SK-N-SH (cell line): ENCODE measurements at regions not wholly inside any gene's neighbourhood (a gene's known extent, or its start where the extent isn't known, plus 50 kb on each side); places are given as distances from the start of the nearest gene placed in this dataset.
A peak's percentile ranks its signal among the peaks of the same experiment; 100 is the strongest.

ENCODE experiments used
- CTCF ChIA-PET: fragments of 300-600, 350-600 bp; formaldehyde crosslinking; extraction: SDS; loops from one replicate; lab custom pipeline; 2021; lab: Yijun Ruan, JAX
- POLR2A ChIA-PET: fragments of 350-600 bp; sonication (Branson Sonifier 250); formaldehyde crosslinking; extraction: SDS; loops from one replicate; lab custom pipeline; 2020; ENCODE audit warnings: antibody characterized with exemption, inconsistent platforms; lab: Yijun Ruan, JAX
- DNase-seq: peaks from one replicate; pipeline ENCODE4 v3.0.0; 2012
- H2AFZ ChIP-seq: fragments of 200-600 bp; sonication (generic); 2 replicates; pipeline ENCODE4 v1.8.1; 2016; ENCODE audit warnings: antibody characterized with exemption, mild to moderate bottlenecking, low read depth
- H3F3A ChIP-seq: fragments of 200-600 bp; sonication (generic); replicated peaks from 2 replicates; pipeline ENCODE3; 2016; ENCODE audit warnings: antibody characterized with exemption, mild to moderate bottlenecking; ENCODE audit not compliant: insufficient read depth
- H3K27ac ChIP-seq, 2 experiments: fragments of 200-500 bp in 1 of 2; fragments of 200-600 bp in 1 of 2; sonication (Bioruptor generic) in 1 of 2; sonication (generic), shearing (Covaris generic) in 1 of 2; 2 replicates each; pipeline versions ENCODE4 v1.5.1 to v1.6.1; 2014 to 2016; ENCODE audit warnings: low read depth in 2 of 2, inconsistent platforms in 1 of 2, low read length in 1 of 2, mild to moderate bottlenecking in 1 of 2, mixed read lengths in 1 of 2
- H3K27me3 ChIP-seq: fragments of 200-600 bp; sonication (generic), shearing (Covaris generic); 2 replicates; pipeline ENCODE4 v1.6.1; 2016; ENCODE audit warnings: mixed run types; ENCODE audit not compliant: insufficient read depth
- H3K36me3 ChIP-seq, 2 experiments: fragments of 200-500 bp in 1 of 2; fragments of 200-600 bp in 1 of 2; sonication (Bioruptor generic) in 1 of 2; sonication (generic) in 1 of 2; replicated peaks in 1 of 2; 2 replicates each; pipeline versions ENCODE3 to v1.5.1; 2014 to 2016; ENCODE audit warnings: low read length in 1 of 2, mild to moderate bottlenecking in 1 of 2; ENCODE audit not compliant: insufficient read depth in 2 of 2, control insufficient read depth in 1 of 2
- H3K4me1 ChIP-seq, 2 experiments: fragments of 200-500 bp in 1 of 2; fragments of 200-600 bp in 1 of 2; sonication (Bioruptor generic) in 1 of 2; sonication (generic), shearing (Covaris generic) in 1 of 2; 2 replicates each; pipeline versions ENCODE4 v1.5.1 to v1.6.1; 2014 to 2016; ENCODE audit warnings: low read depth in 1 of 2, low read length in 1 of 2, mixed run types in 1 of 2; ENCODE audit not compliant: insufficient read depth in 2 of 2, control insufficient read depth in 1 of 2
- H3K4me2 ChIP-seq: fragments of 200-600 bp; sonication (generic), shearing (Covaris generic); 2 replicates; pipeline ENCODE4 v1.6.1; 2017; ENCODE audit warnings: mixed run types
- H3K4me3 ChIP-seq, 2 experiments: fragments of 200-500 bp in 1 of 2; fragments of 200-600 bp in 1 of 2; sonication (Bioruptor generic) in 1 of 2; sonication (generic), shearing (Covaris generic) in 1 of 2; 2 replicates each; pipeline versions ENCODE4 v1.5.1 to v1.8.1; 2014 to 2016; ENCODE audit warnings: low read depth in 2 of 2, inconsistent platforms in 1 of 2, low read length in 1 of 2, mild to moderate bottlenecking in 1 of 2, mixed read lengths in 1 of 2, moderate library complexity in 1 of 2
- H3K79me2 ChIP-seq: fragments of 200-600 bp; sonication (generic); 2 replicates; pipeline ENCODE4 v1.8.1; 2017; ENCODE audit warnings: mild to moderate bottlenecking; ENCODE audit not compliant: insufficient read depth
- H3K9ac ChIP-seq: fragments of 200-600 bp; sonication (generic); 2 replicates; pipeline ENCODE4 v1.6.1; 2017; ENCODE audit warnings: mixed run types
- H3K9me2 ChIP-seq: fragments of 200-600 bp; sonication (generic); 2 replicates; pipeline ENCODE4 v1.6.1; 2017; ENCODE audit warnings: mixed run types
- H3K9me3 ChIP-seq: fragments of 200-600 bp; sonication (generic); 2 replicates; pipeline ENCODE4 v1.6.1; 2017; ENCODE audit warnings: mixed run types, mild to moderate bottlenecking, moderate library complexity
- H4K20me1 ChIP-seq: fragments of 200-600 bp; sonication (generic); 2 replicates; pipeline ENCODE4 v1.6.1; 2017; ENCODE audit warnings: mild to moderate bottlenecking, mixed run types; ENCODE audit not compliant: insufficient read depth
- CHD2 ChIP-seq: fragments of 150-350 bp; IDR thresholded peaks from 2 replicates; pipeline ENCODE4 v1.6.1; 2018; ENCODE audit warnings: low read length; ENCODE audit not compliant: partially characterized antibody
- CTCF ChIP-seq: fragments of 200-600 bp; sonication (generic); IDR thresholded peaks from 2 replicates; pipeline ENCODE4 v1.6.1; 2017; ENCODE audit warnings: antibody characterized with exemption, mild to moderate bottlenecking, moderate library complexity
- ELF1 ChIP-seq: IDR thresholded peaks from 2 replicates; pipeline ENCODE4 v1.4.0; 2012
- EZH2phosphoT487 ChIP-seq: fragments of 200-600 bp; sonication (generic); IDR thresholded peaks from 2 replicates; pipeline ENCODE4 v1.6.1; 2017; ENCODE audit warnings: low read depth, mixed run types, mild to moderate bottlenecking, antibody characterized with exemption, moderate library complexity, borderline replicate concordance
- FOXJ3 ChIP-seq: sonication (generic); formaldehyde crosslinking; IDR thresholded peaks from 2 replicates; pipeline ENCODE4 v1.5.1; 2020; ENCODE audit warnings: mild to moderate bottlenecking, missing genetic modification reagents
- FOXM1 ChIP-seq: IDR thresholded peaks from 2 replicates; pipeline ENCODE4 v1.4.0; 2012; ENCODE audit warnings: low read depth, mild to moderate bottlenecking
- GABPA ChIP-seq: IDR thresholded peaks from 2 replicates; pipeline ENCODE4 v1.4.0; 2012; ENCODE audit warnings: low read depth, mild to moderate bottlenecking
- GATA2 ChIP-seq: sonication (generic); formaldehyde crosslinking; IDR thresholded peaks from 2 replicates; pipeline ENCODE4 v1.5.0; 2020; ENCODE audit warnings: mild to moderate bottlenecking, missing genetic modification reagents
- MEF2A ChIP-seq: IDR thresholded peaks from 2 replicates; pipeline ENCODE4 v1.4.0; 2012; ENCODE audit warnings: low read depth, borderline replicate concordance
- MXI1 ChIP-seq: IDR thresholded peaks from 2 replicates; pipeline ENCODE4 v1.6.1; 2012; ENCODE audit warnings: mild to moderate bottlenecking, low read depth, low read length, improper control_type of control experiment
- NFIC ChIP-seq: IDR thresholded peaks from 2 replicates; pipeline ENCODE4 v1.4.0; 2012; ENCODE audit warnings: borderline replicate concordance
- NRF1 ChIP-seq: IDR thresholded peaks from 2 replicates; pipeline ENCODE4 v1.6.1; 2012; ENCODE audit warnings: low read depth, mild to moderate bottlenecking, low read length
- POLR2AphosphoS5 ChIP-seq: IDR thresholded peaks from 2 replicates; pipeline ENCODE4 v1.6.1; 2012; ENCODE audit warnings: low read depth, low read length
- RAD21 ChIP-seq: IDR thresholded peaks from 2 replicates; pipeline ENCODE4 v1.6.1; 2012; ENCODE audit warnings: mild to moderate bottlenecking, low read length
- RCOR1 ChIP-seq: fragments of 150-350 bp; IDR thresholded peaks from 2 replicates; pipeline ENCODE4 v1.6.1; 2017; ENCODE audit warnings: antibody characterized with exemption, low read length
- RFX5 ChIP-seq: IDR thresholded peaks from 2 replicates; pipeline ENCODE4 v1.6.1; 2012; ENCODE audit warnings: mild to moderate bottlenecking, improper control_type of control experiment, low read length
- RXRA ChIP-seq: IDR thresholded peaks from 2 replicates; pipeline ENCODE4 v1.4.0; 2012; ENCODE audit warnings: low read depth, mild to moderate bottlenecking, borderline replicate concordance
- SIN3A ChIP-seq: IDR thresholded peaks from 2 replicates; pipeline ENCODE4 v1.6.1; 2012; ENCODE audit warnings: low read depth, mild to moderate bottlenecking, low read length, moderate library complexity, borderline replicate concordance
- SMC3 ChIP-seq: IDR thresholded peaks from 2 replicates; pipeline ENCODE4 v1.6.1; 2012; ENCODE audit warnings: low read depth, low read length, improper control_type of control experiment
- TAF1 ChIP-seq: IDR thresholded peaks from 2 replicates; pipeline ENCODE4 v1.6.1; 2012; ENCODE audit warnings: low read depth, mild to moderate bottlenecking, low read length, moderate library complexity, borderline replicate concordance
- TCF12 ChIP-seq: IDR thresholded peaks from 2 replicates; pipeline ENCODE4 v1.4.0; 2012
- TEAD4 ChIP-seq: IDR thresholded peaks from 2 replicates; pipeline ENCODE4 v1.4.0; 2012; ENCODE audit warnings: mild to moderate bottlenecking, borderline replicate concordance; ENCODE audit not compliant: insufficient read depth
- YY1 ChIP-seq: IDR thresholded peaks from 2 replicates; pipeline ENCODE4 v1.4.0; 2012; ENCODE audit warnings: low read depth, mild to moderate bottlenecking
- WGBS: methylation state at CpG from one replicate; pipeline ENCODE4 v1.1.6; 2017; ENCODE audit warnings: low lambda C conversion rate; 5-methylcytosine and 5-hydroxymethylcytosine counted together
- TF ChIP-seq, protein P1 (sequence below): IDR thresholded peaks from 2 replicates; pipeline ENCODE4 v1.4.0; 2012; ENCODE audit warnings: low read depth, borderline replicate concordance
- TF ChIP-seq, protein P2 (sequence below): IDR thresholded peaks from 2 replicates; pipeline ENCODE4 v1.4.0; 2012; ENCODE audit warnings: low read depth, borderline replicate concordance
- TF ChIP-seq, protein P3 (sequence below): IDR thresholded peaks from 2 replicates; pipeline ENCODE4; 2012
- TF ChIP-seq, protein P4 (sequence below): fragments of 150-350 bp; IDR thresholded peaks from 2 replicates; pipeline ENCODE4 v1.6.1; 2016; ENCODE audit warnings: mild to moderate bottlenecking, low read depth, low read length

DNA sequence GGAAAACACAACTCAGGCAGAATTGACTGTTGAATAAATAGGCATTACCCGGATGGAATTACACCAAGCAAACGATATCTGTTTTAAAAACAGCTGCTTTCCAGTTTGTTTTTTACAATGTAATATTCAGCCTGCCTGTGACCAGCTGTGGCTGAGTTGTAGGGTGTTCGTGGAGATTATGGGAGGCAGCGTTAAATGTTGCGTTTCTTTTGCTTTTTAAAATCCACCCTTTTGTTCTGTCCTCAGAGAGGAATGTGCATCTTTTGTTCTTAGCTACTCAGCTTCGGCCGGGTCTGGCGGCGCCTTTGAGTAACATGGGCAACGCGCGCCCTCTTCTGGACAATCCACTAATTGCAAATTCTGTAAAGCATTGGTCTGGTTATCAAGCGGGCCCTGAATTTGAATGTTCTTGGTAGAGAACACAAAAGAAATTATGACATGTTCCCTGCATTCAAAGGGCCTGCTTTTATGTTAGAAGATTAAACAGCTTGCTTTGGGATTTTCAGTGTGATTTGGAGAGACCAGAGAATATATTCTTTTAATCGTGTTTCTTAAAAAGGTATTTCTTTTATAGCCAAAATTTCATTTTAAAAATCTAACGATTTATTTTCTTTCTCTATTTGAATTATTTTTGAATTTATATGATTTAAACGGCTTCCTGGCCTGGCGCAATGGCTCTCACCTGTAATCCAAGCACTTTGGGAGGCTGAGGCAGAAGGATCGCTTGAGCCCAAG lies 76.3 kb upstream of the TRIM2 start:
- no peaks in the 10 kb centered on the region for H3K27me3 ChIP-seq
- no peak overlapping the region for H3K9ac ChIP-seq
- ChIA-PET POLR2A (no interaction called here), CTCF (interaction anchor here (0.6 to 6.5 kb wide), 49 partner anchors 10 to 678 kb away, joined by 3 to 151 read pairs (median 4); partner anchors contain the start of genes ARFIP1 and TIGD4)
- TF ChIP-seq CHD2 (peak; percentile 51), YY1 (no peak), TCF12 (peak; percentile 3; the same call in 1 of the 2 replicates), TEAD4 (no peak), FOXM1 (no peak), ELF1 (no peak), CTCF (peak; percentile 90), GABPA (no peak), RFX5 (no peak), RXRA (no peak), GATA2 (no peak), TAF1 (no peak), NRF1 (no peak), FOXJ3 (no peak), SMC3 (peak; percentile 84), RAD21 (peak; percentile 92), RCOR1 (0 out of 2 replicates have a peak, but pooled peaks have one; percentile 36), MXI1 (no peak), NFIC (no peak), SIN3A (no peak), MEF2A (no peak), EZH2phosphoT487 (no peak), POLR2AphosphoS5 (no peak)
- TF ChIP-seq, protein P1, sequence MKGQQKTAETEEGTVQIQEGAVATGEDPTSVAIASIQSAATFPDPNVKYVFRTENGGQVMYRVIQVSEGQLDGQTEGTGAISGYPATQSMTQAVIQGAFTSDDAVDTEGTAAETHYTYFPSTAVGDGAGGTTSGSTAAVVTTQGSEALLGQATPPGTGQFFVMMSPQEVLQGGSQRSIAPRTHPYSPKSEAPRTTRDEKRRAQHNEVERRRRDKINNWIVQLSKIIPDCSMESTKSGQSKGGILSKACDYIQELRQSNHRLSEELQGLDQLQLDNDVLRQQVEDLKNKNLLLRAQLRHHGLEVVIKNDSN: no peak
- TF ChIP-seq, protein P2, sequence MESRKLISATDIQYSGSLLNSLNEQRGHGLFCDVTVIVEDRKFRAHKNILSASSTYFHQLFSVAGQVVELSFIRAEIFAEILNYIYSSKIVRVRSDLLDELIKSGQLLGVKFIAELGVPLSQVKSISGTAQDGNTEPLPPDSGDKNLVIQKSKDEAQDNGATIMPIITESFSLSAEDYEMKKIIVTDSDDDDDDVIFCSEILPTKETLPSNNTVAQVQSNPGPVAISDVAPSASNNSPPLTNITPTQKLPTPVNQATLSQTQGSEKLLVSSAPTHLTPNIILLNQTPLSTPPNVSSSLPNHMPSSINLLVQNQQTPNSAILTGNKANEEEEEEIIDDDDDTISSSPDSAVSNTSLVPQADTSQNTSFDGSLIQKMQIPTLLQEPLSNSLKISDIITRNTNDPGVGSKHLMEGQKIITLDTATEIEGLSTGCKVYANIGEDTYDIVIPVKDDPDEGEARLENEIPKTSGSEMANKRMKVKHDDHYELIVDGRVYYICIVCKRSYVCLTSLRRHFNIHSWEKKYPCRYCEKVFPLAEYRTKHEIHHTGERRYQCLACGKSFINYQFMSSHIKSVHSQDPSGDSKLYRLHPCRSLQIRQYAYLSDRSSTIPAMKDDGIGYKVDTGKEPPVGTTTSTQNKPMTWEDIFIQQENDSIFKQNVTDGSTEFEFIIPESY: no peak
- TF ChIP-seq, protein P3, sequence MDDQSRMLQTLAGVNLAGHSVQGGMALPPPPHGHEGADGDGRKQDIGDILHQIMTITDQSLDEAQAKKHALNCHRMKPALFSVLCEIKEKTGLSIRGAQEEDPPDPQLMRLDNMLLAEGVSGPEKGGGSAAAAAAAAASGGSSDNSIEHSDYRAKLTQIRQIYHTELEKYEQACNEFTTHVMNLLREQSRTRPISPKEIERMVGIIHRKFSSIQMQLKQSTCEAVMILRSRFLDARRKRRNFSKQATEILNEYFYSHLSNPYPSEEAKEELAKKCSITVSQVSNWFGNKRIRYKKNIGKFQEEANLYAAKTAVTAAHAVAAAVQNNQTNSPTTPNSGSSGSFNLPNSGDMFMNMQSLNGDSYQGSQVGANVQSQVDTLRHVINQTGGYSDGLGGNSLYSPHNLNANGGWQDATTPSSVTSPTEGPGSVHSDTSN: no peak
- TF ChIP-seq, protein P4, sequence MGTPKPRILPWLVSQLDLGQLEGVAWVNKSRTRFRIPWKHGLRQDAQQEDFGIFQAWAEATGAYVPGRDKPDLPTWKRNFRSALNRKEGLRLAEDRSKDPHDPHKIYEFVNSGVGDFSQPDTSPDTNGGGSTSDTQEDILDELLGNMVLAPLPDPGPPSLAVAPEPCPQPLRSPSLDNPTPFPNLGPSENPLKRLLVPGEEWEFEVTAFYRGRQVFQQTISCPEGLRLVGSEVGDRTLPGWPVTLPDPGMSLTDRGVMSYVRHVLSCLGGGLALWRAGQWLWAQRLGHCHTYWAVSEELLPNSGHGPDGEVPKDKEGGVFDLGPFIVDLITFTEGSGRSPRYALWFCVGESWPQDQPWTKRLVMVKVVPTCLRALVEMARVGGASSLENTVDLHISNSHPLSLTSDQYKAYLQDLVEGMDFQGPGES: no peak
- peak; percentile 80 for DNase-seq
- no peaks in the 10 kb centered on the region for H3K79me2 ChIP-seq
- H3K36me3 ChIP-seq: no peaks in the 10 kb centered on the region
- H3K4me3 ChIP-seq: peak overlapping the region in 1 of 2 experiments; percentile 16; a peak in 1 of 4 replicates
- 21% methylated on average over 18 of the region's 18 CpGs for WGBS
- H4K20me1 ChIP-seq: no peaks in the 10 kb centered on the region
- H3K4me1 ChIP-seq: no peaks in the 10 kb centered on the region; a peak in 1 of 4 replicates
- no peaks in the 10 kb centered on the region for H3K9me3 ChIP-seq
- peak overlapping the region in 1 of 2 experiments; percentile 39; a peak in 1 of 4 replicates for H3K27ac ChIP-seq
- peak overlapping the region; percentile 82; the same call in 1 of the 2 replicates for H2AFZ ChIP-seq
- no peaks in the 10 kb centered on the region for H3F3A ChIP-seq
- 0 out of 2 replicates have a peak overlapping the region, but pooled peaks have one; percentile 34 for H3K4me2 ChIP-seq
- no peaks in the 10 kb centered on the region for H3K9me2 ChIP-seq
